ENCODE measurements at regions not wholly inside any gene's neighbourhood (a gene's known extent, or its start where the extent isn't known, plus 50 kb on each side); places are given as distances from the start of the nearest gene placed in this dataset.
"Not testable (repeated sequence)": the region's sequence is repeated elsewhere in the genome, so short reads cannot be mapped to it uniquely, and the experiment has no call there.

GRCh38 chr16:52386694-52387093 lies 160.2 kb downstream of the TOX3 start:
- no peak for DNase-seq (ENCODE audit: low spot score)

- no peak for DNase-seq (ENCODE audit: low spot score)
Measured at GRCh38 chr16:52384378-52384777, 162.6 kb downstream of the TOX3 start.

- no peak for DNase-seq (ENCODE audit: low spot score)
Measured at GRCh38 chr16:52383640-52384292, 163.2 kb downstream of the TOX3 start.

GRCh38 chr16:52383119-52383518 lies 163.8 kb downstream of the TOX3 start:
- DNase-seq (ENCODE audit: low spot score), result no peak

GRCh38 chr16:52379551-52379950 lies 167.4 kb downstream of the TOX3 start:
- DNase-seq (ENCODE audit: low spot score), result no peak

GRCh38 chr16:52376676-52377280 lies 170.2 kb downstream of the TOX3 start:
- no peak for DNase-seq (ENCODE audit: low spot score)

GRCh38 chr16:52372313-52372712 lies 174.6 kb downstream of the TOX3 start:
- no peak for DNase-seq (ENCODE audit: low spot score)

- DNase-seq (ENCODE audit: low spot score), result no peak
Measured at GRCh38 chr16:52368859-52369258, 178.1 kb downstream of the TOX3 start.

GRCh38 chr16:52367821-52368220 lies 179.1 kb downstream of the TOX3 start:
- DNase-seq (ENCODE audit: low spot score), result no peak

GRCh38 chr16:52366983-52367382 lies 180.0 kb downstream of the TOX3 start:
- no peak for DNase-seq (ENCODE audit: low spot score)

- no peak for DNase-seq (ENCODE audit: low spot score)
Measured at GRCh38 chr16:52364500-52364899, 182.4 kb downstream of the TOX3 start.

- DNase-seq (ENCODE audit: low spot score), result no peak
Measured at GRCh38 chr16:52363082-52363481, 183.9 kb downstream of the TOX3 start.

- no peak for DNase-seq (ENCODE audit: low spot score)
Measured at GRCh38 chr16:52357711-52358110, 189.2 kb downstream of the TOX3 start.

- no peak for DNase-seq (ENCODE audit: low spot score)
Measured at GRCh38 chr16:52353249-52353648, 193.7 kb downstream of the TOX3 start.

GRCh38 chr16:52351451-52351850 lies 195.5 kb downstream of the TOX3 start:
- DNase-seq (ENCODE audit: low spot score), result no peak

- DNase-seq (ENCODE audit: low spot score), result no peak
Measured at GRCh38 chr16:52350031-52350642, 196.8 kb downstream of the TOX3 start.

- no peak for DNase-seq (ENCODE audit: low spot score)
Measured at GRCh38 chr16:52346709-52347108, 200.2 kb downstream of the TOX3 start.

- DNase-seq (ENCODE audit: low spot score), result not testable (repeated sequence)
Measured at GRCh38 chr16:52333673-52334072, 213.3 kb downstream of the TOX3 start.

GRCh38 chr16:52320930-52321439 lies 226.0 kb downstream of the TOX3 start:
- DNase-seq (ENCODE audit: low spot score), result no peak

- DNase-seq (ENCODE audit: low spot score), result no peak
Measured at GRCh38 chr16:52318302-52319009, 228.5 kb downstream of the TOX3 start.

- DNase-seq (ENCODE audit: low spot score), result no peak
Measured at GRCh38 chr16:52316241-52316640, 230.7 kb downstream of the TOX3 start.

- no peak for DNase-seq (ENCODE audit: low spot score)
Measured at GRCh38 chr16:52312716-52313115, 234.2 kb downstream of the TOX3 start.

Data from RKO (cell line).